HG02678 (cell line): ENCODE measurements at regions not wholly inside any gene's neighbourhood (a gene's known extent, or its start where the extent isn't known, plus 50 kb on each side); places are given as distances from the start of the nearest gene placed in this dataset.
A peak's percentile ranks its signal among the peaks of the same experiment; 100 is the strongest.

ENCODE experiments used
- ATAC-seq: cut with Tn5 transposase; IDR thresholded peaks from one replicate; pipeline ENCODE4 v1.9.1; 2021; ENCODE audit warnings: mild to moderate bottlenecking, moderate library complexity; ENCODE audit not compliant: unreplicated experiment

DNA sequence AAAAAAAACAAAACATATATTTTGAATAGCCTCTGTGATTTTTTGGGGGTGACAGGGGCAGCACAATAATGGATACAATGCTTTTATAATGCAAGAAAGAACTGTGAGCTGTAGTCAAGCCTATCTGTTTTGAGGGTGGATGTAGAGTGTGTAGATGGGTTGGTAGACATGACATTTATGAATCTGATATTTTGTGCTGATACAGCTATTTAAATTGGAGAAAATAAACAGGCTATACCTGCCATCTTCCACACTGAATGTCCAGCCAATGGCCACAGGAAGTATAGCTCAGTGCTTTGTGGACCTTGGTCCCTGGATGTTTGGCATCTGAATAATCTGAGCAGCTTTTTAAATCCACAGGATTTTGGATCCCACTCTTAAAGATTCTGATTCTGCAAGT lies 175.0 kb downstream of the NEDD1 start:
- no peak for ATAC-seq

DNA sequence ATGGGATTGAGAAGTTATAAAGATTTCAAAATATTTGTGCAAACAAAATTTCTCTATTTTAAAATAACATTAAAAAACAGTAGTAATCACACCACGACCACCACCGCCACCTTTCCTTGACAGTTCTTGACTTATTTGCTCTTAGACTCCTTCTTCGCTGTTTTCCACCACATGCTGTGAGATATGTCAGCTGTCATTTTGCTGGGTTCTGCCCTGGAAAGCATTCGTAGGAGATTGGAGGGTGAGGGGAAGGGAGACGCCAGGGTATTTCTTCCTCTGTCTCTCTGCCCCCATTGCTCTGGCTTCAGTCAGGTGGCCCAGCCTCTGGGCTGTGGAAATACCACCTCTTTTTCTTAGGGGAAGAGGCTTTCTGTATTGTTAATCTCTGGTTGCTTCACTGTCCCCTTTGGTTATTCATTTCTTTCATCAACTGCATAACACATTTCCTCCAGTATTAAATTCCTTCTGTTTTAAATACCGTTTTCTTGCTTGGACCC lies 186.2 kb downstream of the NEDD1 start:
- no peak for ATAC-seq

DNA sequence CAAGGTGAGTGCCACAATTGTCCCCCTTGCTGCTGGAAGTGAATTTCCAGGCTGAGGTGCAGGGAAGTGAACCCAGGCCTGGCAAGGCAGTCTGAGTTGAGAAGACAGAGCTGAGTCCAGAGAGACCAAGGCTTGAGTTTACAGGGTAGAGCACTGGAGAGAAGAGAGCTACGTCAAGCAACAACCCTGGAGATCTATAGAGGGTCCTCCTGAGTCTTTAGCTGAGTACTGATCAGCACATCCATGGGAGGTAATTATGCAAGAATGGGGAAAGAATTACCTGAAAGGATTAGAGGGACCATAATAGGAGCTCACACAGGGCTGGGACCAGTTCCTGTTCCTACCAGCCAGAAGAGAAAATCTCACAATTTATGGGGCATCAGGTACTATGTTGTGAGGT lies 190.7 kb downstream of the NEDD1 start:
- ATAC-seq, result no peak

- no peak for ATAC-seq
Observed at GRCh38 chr12:97109441-97109840, 202.4 kb downstream of the NEDD1 start.

DNA sequence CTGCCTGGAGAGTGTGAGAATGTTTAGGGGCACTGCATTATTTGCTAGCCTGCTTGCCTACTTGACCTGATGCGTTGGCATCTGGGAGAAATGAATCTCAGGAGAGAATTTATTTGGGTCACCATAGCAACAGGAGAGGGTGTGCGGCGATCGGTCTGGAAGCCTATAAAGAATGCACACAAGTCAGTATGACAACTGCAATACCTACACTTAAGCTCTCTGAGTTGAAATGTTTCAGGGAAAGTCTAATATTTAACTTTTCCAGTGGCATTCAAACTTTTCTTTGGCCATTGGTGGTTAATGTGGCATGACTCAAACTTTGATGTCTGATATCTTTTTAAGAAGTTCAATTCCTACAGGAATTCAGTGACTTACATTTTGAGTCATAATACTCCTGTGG lies 205.1 kb downstream of the NEDD1 start:
- no peak for ATAC-seq

- ATAC-seq, result no peak
Observed at GRCh38 chr12:97118796-97119375, 211.8 kb downstream of the NEDD1 start.

DNA sequence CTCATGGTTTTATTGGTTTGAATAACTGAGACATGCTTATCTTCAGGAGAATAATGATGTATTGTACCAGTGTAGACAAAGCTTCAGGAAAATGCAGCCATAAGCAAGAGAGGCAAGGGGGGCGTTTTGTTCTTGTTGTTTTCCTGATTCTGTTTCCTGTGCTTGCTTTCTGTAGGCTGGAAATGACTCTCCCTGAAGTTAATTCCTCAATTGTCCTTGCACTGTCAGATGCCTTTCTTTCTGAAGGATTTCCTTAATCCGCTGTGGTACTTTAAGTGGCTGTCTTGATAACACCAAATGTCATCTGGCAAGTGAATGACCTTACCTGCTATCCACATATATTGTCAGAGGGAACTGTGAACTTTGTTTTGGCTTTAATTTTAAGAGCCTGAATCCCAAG lies 220.0 kb downstream of the NEDD1 start:
- no peak for ATAC-seq

DNA sequence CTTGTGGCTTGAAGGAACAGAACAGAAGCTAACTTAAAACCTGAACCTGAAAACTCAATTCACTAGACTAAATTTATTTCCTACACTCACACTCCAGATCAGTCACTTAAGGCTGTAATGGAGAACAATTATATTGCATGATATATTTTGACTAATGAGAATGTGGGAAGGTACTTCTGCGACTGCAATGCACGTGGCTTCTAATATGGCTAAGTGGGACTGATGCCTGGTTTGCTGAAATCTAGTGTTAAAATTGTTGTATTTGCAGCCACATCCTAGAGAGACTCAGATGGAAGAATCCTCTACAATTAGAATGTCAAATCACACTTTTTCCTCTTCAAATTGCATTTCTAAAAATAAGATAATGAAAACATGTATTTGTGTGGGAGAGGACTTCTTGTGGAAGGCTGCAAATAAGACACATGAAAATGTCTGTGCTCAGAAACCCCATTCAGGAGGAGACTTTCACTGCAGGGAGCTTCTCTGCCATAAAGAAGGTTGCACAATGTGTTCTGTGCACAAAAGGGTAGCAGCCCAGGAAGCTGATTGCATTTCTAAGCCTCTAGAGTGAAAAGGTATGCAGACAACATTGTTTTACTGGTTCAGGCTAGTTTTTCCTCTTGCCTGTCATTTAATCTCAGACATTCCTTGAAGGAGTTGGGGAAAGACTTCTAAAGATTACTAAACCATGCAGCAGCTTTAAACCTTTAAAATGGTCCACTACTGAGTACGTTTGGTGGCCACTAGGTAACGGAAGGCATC lies 224.3 kb downstream of the NEDD1 start:
- no peak for ATAC-seq

- no peak for ATAC-seq
Observed at GRCh38 chr12:97132270-97132669, 225.2 kb downstream of the NEDD1 start.

GRCh38 chr12:97134495-97134894 lies 227.4 kb downstream of the NEDD1 start:
- ATAC-seq, result no peak

DNA sequence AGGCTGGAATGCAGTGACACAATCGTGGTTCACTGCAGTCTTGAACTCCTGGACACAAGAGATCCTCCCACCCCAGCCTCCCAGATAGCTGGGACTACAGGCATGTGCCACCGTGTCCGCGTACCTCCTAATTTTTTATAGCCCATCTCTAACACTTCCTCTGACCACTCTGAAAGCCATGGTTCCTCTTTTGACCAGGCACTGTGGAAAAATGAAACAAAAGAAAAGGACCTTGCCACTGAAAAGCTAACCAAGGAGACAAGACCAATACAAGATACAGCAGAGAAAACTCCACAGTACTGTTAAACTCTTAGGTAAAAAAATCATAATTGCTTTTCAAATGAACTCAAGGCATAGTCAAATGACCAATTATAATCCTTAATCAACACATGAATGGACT lies 233.3 kb downstream of the NEDD1 start:
- ATAC-seq, result no peak

- no peak for ATAC-seq
Observed at GRCh38 chr12:97142737-97143410, 235.8 kb downstream of the NEDD1 start.

- ATAC-seq, result peak; percentile 100
Observed at GRCh38 chr12:97148941-97149559, 242.0 kb downstream of the NEDD1 start.

GRCh38 chr12:97151481-97151880 lies 244.4 kb downstream of the NEDD1 start:
- no peak for ATAC-seq

DNA sequence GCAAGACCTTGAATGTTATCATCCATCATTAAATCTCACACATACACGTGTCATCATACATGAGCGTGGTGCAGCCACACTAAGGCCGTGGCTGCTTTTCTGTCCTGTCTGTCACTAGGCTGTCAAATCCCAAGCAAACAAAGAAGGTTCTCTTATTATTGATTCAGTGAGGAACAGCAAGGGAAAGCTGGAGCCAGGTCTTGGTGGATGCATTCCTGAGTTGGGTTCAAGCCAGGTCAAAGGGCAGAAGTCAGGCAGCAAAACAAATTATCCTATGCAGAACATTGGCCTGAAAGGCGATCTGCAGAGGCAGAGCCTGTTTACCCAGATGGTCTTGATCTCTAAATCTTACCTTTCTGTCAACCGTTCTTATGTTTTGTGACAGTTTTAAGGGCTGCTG lies 252.3 kb downstream of the NEDD1 start:
- no peak for ATAC-seq

DNA sequence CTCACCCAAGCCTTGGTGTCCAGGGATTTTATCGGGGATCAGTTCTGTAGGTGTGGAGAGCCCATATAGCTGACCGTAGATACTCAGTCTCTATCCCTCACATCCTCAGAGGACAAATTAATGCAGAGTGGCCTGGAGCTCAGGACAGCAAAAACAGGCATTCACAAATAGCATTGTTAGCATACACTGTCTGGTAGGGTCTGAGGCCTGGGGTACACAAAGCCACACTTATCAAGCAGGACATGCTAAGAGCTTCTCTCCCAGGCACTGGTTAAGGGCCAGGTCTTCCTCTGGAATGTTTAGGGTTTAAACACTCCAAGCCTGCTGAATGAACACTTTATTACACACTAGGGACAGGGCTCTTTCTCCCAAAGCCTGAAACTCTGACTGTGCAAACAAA lies 253.2 kb downstream of the NEDD1 start:
- no peak for ATAC-seq

- ATAC-seq, result no peak
Observed at GRCh38 chr12:97162173-97162572, 255.1 kb downstream of the NEDD1 start.

DNA sequence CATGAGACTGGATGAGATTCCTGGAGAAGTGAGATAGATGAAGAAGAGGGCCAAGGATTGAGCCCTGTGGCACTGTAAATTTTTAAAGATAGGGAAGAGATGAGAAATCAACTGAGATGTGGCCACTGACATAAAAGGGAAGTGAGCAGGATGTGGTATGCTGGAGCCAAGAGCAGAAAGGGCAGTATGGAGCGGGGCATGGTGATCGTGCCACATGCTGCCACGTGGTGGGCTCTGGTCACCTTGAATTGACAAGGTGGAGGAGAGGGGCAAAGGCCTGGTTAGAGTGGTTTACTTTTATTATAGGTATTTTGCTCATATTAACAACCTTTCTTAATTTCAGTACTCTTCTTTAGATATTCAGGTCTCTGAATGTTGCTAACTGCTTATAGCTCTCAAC lies 257.9 kb downstream of the NEDD1 start:
- ATAC-seq, result no peak

DNA sequence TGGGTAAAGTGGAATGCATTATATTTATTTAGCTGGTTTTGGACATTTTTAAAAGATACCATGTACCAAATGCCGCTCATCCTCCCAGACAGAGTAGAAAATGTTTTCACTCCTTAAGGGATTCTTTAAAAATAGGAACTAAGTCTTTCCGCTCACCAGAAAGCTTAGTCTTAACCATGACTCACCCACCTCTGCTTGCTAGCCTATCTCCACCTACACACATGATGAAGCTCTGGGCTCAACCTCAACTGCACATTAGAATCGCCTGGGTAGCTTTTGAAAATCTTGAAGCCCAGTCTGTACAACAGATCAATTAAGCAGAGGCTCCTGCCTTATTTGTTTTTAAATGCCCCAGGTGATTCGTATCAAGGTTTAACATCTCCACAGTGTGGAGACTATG lies 260.5 kb downstream of the NEDD1 start:
- ATAC-seq, result no peak

DNA sequence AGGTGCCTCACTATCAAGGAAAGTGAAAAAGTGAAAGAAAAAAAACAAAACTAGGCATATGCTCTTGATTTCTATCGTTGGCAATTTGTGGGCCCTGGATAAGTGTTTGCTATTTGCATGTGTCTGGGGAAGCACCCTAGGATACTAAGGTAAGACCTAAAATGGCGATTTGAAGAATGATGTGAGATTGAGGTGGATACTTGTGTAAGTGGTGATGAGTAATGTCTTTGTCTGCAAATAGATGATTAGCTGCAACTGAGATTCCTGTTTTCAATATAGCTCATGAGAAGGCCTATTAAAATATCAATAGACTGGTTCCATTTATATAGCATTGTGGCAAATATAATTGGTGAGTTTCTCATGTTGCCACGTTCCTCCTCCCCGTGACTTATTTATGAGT lies 261.7 kb downstream of the NEDD1 start:
- ATAC-seq, result no peak

DNA sequence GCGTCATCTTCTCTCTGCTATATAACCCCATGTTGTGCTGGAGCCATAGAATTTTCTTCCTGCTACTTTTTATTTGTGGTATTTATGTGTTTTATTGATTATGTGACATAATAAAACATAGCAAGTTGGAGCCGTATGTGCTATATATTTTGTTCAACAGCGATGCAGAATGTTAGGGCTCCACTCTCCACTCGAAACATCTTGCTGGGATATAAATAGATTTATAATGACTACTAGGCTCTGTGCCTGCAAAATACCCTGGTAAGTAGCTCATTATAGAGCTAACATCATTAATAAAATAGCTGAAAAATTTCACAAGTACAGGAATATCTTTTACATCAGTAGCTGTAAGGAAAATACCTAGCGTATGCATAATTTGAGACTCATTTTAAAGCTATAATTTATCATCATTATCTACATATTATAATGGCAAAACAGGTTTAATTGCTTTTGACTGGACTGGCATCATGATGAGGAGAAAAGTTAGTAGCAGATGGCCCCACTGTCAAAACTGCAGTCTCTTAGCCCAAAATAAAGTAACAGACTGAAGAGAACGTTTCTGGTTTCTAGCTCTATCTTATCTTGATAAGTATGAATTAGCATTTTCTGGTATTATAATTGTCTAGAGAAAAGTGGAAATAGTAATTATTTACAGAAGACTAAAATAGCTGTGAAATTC lies 263.0 kb downstream of the NEDD1 start:
- no peak for ATAC-seq
